GM18511 (cell line): ENCODE measurements at regions not wholly inside any gene's neighbourhood (a gene's known extent, or its start where the extent isn't known, plus 50 kb on each side); places are given as distances from the start of the nearest gene placed in this dataset.

Source experiments
- ATAC-seq: cut with Tn5 transposase; IDR thresholded peaks from one replicate; pipeline ENCODE4 v1.9.1; 2021; ENCODE audit warnings: mild to moderate bottlenecking, moderate library complexity; ENCODE audit not compliant: unreplicated experiment

- ATAC-seq, result no peak
Observed at GRCh38 chr20:17819395-17820093, 119.8 kb downstream of the BANF2 start.

- ATAC-seq, result no peak
Observed at GRCh38 chr20:17818187-17818586, 118.4 kb downstream of the BANF2 start.

- no peak for ATAC-seq
Observed at GRCh38 chr20:17816804-17817587, 117.2 kb downstream of the BANF2 start.

GRCh38 chr20:17811628-17811965 is 111.8 kb downstream of the BANF2 start:
- ATAC-seq, result no peak

DNA sequence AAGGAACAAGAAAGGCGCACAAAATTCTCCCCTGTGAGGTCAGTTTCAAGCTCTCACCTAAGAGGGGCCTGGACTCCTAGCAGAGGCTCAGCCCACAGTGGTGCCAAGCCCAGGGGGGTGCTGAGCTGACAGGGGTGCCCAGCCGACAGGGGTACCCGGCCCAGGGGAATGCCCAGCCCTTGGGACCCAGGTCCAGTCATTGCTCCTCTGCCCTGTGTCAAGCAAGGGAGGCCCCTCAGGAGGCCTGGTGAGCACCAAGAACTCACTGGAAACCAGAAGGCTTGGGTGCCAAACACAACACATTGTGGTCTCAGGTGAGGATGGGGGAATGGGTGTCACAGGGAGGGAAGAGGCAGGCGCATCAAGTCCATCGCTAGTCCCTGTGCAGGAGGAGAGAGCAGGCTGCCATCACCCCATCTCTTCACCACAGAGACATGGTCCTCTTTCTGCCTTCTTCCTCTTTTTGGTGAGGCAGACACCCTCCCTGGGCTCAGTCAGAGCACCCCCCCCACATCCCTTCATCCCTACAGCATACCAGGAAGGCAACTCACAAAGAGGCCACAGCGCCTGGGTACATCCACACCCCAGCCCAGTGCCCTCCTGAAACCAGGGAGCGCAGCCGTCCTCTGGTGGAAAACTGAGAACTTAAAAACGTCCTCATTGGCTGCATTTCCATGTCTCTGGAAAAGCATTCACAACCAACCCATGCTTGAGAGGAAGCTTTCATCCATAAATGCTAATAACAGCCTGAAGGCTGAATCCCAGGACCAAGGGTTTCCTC is 111.3 kb downstream of the BANF2 start:
- ATAC-seq, result no peak

GRCh38 chr20:17810062-17810631 is 110.4 kb downstream of the BANF2 start:
- ATAC-seq, result no peak

GRCh38 chr20:17809362-17810061 is 109.7 kb downstream of the BANF2 start:
- ATAC-seq, result no peak

DNA sequence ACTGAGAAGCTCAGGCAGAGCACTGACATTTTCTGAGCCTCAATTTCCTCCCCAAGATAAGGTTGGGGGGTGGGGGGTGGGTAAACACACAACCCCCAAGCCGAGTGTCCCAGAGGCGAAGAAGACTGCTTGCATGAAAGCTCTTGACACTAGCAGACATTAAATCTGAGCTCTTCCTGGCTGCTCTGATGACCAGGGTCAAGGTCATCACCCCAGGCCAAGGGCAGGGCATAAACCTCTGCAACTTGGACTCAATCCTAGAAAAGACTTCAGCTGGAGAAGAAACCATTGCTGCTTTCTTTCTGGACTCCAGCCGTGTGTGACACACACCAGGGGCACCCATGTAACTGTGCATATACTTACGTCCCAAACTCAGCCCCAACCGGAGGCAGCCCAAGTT is 109.0 kb downstream of the BANF2 start:
- no peak for ATAC-seq

GRCh38 chr20:17808357-17808756 is 108.6 kb downstream of the BANF2 start:
- ATAC-seq, result no peak

- ATAC-seq, result no peak
Observed at GRCh38 chr20:17807651-17808050, 107.9 kb downstream of the BANF2 start.

GRCh38 chr20:17806739-17807441 is 107.1 kb downstream of the BANF2 start:
- no peak for ATAC-seq

GRCh38 chr20:17806107-17806506 is 106.3 kb downstream of the BANF2 start:
- ATAC-seq, result no peak

- no peak for ATAC-seq
Observed at GRCh38 chr20:17803765-17804164, 104.0 kb downstream of the BANF2 start.

- no peak for ATAC-seq
Observed at GRCh38 chr20:17799575-17800227, 99.9 kb downstream of the BANF2 start.

DNA sequence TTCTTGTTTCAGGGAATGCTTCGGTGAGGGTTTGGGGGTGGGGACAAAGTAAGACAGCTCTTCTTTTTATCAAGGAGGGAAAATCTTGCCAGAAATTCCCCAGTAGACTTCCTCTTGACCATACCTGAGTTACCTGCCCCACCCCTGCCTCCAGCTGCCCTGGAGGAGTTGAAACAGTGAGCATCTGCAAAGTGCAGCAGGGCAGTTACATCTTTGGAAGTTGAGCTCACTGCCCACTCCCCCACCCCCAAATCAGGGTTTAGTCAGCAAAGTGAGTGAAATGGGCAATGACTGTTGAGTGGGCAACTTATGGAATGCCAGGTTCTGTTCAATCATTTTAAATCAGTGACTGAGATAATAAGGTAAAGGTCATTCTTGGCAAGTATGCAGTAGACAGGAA is 98.8 kb downstream of the BANF2 start:
- no peak for ATAC-seq

- no peak for ATAC-seq
Observed at GRCh38 chr20:17797579-17797978, 97.8 kb downstream of the BANF2 start.

- no peak for ATAC-seq
Observed at GRCh38 chr20:17797161-17797560, 97.4 kb downstream of the BANF2 start.

GRCh38 chr20:17796091-17796563 is 96.4 kb downstream of the BANF2 start:
- ATAC-seq, result no peak

- no peak for ATAC-seq
Observed at GRCh38 chr20:17795501-17796071, 95.8 kb downstream of the BANF2 start.
